ENCODE measurements at regions not wholly inside any gene's neighbourhood (a gene's known extent, or its start where the extent isn't known, plus 50 kb on each side); places are given as distances from the start of the nearest gene placed in this dataset.

DNA sequence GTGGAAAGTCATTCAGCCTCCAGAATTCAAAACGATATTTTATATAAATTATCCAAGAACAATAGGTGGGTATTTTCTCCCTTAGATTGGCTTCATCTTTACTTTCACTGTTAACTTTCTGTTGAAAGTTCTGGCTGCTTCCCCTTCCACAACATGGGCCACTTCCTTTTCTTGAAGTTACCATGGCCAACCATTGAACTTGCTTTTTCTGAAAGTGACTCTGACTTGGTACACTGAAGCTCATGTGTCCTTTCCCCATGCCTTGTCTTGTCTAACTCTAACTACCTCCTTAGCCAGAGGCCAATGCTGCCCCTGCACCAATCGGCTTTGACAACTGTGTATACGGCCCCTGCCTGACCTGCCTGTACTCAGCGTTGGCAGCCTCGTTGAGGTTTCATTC, 225.2 kb downstream of the FAT3 start:
- Histone ChIP-seq H2BK20ac (ENCODE audit: low read depth, low read length, poor library complexity, severe bottlenecking) (no peak overlapping the region), H3K9me3 (ENCODE audit: control insufficient read depth, low read depth, low read length) (no peaks in the 10 kb centered on the region), H3K4ac (ENCODE audit: low read depth, low read length) (no peak overlapping the region), H3T11ph (ENCODE audit: low read length) (no peak overlapping the region), H4K20me1 (ENCODE audit: control insufficient read depth, insufficient read depth, insufficient read length) (no peaks in the 10 kb centered on the region), H3K79me2 (ENCODE audit: insufficient read depth, low read length) (peaks cover 2% of the 10 kb centered on the region; the same call in 1 of the 2 replicates), H3K18ac (ENCODE audit: insufficient read length, low read depth, low read length) (no peak overlapping the region), H4K91ac (ENCODE audit: insufficient read length, low read depth, low read length) (no peak overlapping the region), H3K23ac (ENCODE audit: insufficient read length, low read depth, low read length) (no peak overlapping the region), H2BK15ac (ENCODE audit: low read depth, low read length) (no peak overlapping the region), H2AFZ (ENCODE audit: low read length) (no peak overlapping the region), H3K14ac (ENCODE audit: insufficient read depth, low read length) (no peak overlapping the region), H3K79me1 (ENCODE audit: insufficient read depth, low read depth, low read length, poor library complexity, severe bottlenecking) (no peaks in the 10 kb centered on the region), H3K23me2 (ENCODE audit: insufficient read length, low read depth, low read length, poor library complexity, severe bottlenecking) (no peaks in the 10 kb centered on the region), H2AK5ac (ENCODE audit: insufficient read length, low read length) (no peak overlapping the region), H4K8ac (replicated peaks; ENCODE audit: insufficient read length, low read depth, low read length) (no peak overlapping the region), H3K4me2 (ENCODE audit: insufficient read depth, insufficient read length, low read length) (no peak overlapping the region), H3K56ac (ENCODE audit: insufficient read length, low read depth, low read length) (no peak overlapping the region), H3K4me1 (ENCODE audit: insufficient read depth, low read length) (peaks cover 5% of the 10 kb centered on the region; the same call in 1 of the 2 replicates), H3K9ac (ENCODE audit: extremely low read depth, insufficient read length, low read length) (no peak overlapping the region), H2BK5ac (ENCODE audit: insufficient read length, low read length) (no peak overlapping the region), H2BK120ac (ENCODE audit: low read depth, low read length, poor library complexity, severe bottlenecking) (no peak overlapping the region), H4K5ac (ENCODE audit: insufficient read length, low read depth, low read length) (no peak overlapping the region), H2BK12ac (ENCODE audit: insufficient read length, low read depth, low read length) (no peak overlapping the region), H3K27ac (ENCODE audit: insufficient read length, low read depth, low read length) (no peak overlapping the region), H3K27me3 (ENCODE audit: insufficient read depth, low read length) (no peaks in the 10 kb centered on the region)
- TF ChIP-seq, protein P1, sequence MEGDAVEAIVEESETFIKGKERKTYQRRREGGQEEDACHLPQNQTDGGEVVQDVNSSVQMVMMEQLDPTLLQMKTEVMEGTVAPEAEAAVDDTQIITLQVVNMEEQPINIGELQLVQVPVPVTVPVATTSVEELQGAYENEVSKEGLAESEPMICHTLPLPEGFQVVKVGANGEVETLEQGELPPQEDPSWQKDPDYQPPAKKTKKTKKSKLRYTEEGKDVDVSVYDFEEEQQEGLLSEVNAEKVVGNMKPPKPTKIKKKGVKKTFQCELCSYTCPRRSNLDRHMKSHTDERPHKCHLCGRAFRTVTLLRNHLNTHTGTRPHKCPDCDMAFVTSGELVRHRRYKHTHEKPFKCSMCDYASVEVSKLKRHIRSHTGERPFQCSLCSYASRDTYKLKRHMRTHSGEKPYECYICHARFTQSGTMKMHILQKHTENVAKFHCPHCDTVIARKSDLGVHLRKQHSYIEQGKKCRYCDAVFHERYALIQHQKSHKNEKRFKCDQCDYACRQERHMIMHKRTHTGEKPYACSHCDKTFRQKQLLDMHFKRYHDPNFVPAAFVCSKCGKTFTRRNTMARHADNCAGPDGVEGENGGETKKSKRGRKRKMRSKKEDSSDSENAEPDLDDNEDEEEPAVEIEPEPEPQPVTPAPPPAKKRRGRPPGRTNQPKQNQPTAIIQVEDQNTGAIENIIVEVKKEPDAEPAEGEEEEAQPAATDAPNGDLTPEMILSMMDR (conservative IDR thresholded peaks at IDR 0.05), result no peak
- peaks cover 23 to 35% of the 10 kb centered on the region in 2 experiments for H3K4me1 Mint-ChIP-seq
- H3K27ac Mint-ChIP-seq, result no peak overlapping the region
- no CpG with 5 or more reads among the region's 5 CpGs for WGBS (ENCODE audit: extremely low coverage, insufficient read length, low lambda C conversion rate)
- peaks cover 0 to 3% (median 0%) of the 10 kb centered on the region in 3 experiments; a peak in 3 of 7 replicates for H3K36me3 Mint-ChIP-seq (ENCODE audit: insufficient read depth in 1 of 3, low read depth in 3 of 3)
- DNase-seq, result no peak
- peaks cover 0 to 4% of the 10 kb centered on the region in 2 experiments; a peak in 2 of 5 replicates for H3K9me3 Mint-ChIP-seq
- H3K4me3 Mint-ChIP-seq, result no peak overlapping the region
- H3K27me3 Mint-ChIP-seq (ENCODE audit: low read depth), result no peaks in the 10 kb centered on the region
